Suprapubic skin (tissue), 4 donors: ENCODE measurements at regions not wholly inside any gene's neighbourhood (a gene's known extent, or its start where the extent isn't known, plus 50 kb on each side); places are given as distances from the start of the nearest gene placed in this dataset.
"Not testable (repeated sequence)": the region's sequence is repeated elsewhere in the genome, so short reads cannot be mapped to it uniquely, and the experiment has no call there.

Experiments
- POLR2A ChIP-seq, 2 donors: fragments of 450-650 bp; IDR thresholded peaks; one replicate each; pipeline ENCODE4 v1.6.1; 2017; ENCODE audit warnings: antibody characterized with exemption in 2 of 2, mild to moderate bottlenecking in 2 of 2, moderate library complexity in 2 of 2
- POLR2AphosphoS5 ChIP-seq, 3 donors: sonication (generic); formaldehyde crosslinking; IDR thresholded peaks; one replicate each; pipeline ENCODE4 v1.6.1; 2017; ENCODE audit warnings: antibody characterized with exemption in 3 of 3
- TF ChIP-seq, protein P1 (sequence below), 2 donors: fragments of 200-600 bp in 1 of 2; fragments of 450-650 bp in 1 of 2; sonication (generic) in 1 of 2; IDR thresholded peaks; one replicate each; pipeline ENCODE4 v1.5.1; 2016 to 2019; ENCODE audit warnings: antibody characterized with exemption in 2 of 2, mild to moderate bottlenecking in 1 of 2, moderate library complexity in 1 of 2

DNA sequence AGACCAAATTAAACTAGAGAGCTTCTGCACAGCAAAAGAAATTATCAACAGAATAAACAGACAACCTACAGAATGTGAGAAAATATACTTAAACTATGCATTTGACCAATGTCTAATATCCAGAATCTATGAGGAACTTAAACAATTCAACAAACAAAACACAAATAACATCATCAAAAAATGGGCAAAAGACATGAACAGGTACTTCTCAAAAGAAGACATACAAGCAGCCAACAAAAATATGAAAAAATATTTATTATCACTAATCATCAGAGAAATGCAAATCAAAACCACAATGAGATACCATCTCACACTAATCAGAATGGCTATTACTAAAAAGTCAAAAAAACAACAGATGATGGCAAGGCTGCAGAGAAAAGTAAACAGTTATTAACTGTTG lies 236.2 kb upstream of the FAT3 start:
- TF ChIP-seq, protein P1, sequence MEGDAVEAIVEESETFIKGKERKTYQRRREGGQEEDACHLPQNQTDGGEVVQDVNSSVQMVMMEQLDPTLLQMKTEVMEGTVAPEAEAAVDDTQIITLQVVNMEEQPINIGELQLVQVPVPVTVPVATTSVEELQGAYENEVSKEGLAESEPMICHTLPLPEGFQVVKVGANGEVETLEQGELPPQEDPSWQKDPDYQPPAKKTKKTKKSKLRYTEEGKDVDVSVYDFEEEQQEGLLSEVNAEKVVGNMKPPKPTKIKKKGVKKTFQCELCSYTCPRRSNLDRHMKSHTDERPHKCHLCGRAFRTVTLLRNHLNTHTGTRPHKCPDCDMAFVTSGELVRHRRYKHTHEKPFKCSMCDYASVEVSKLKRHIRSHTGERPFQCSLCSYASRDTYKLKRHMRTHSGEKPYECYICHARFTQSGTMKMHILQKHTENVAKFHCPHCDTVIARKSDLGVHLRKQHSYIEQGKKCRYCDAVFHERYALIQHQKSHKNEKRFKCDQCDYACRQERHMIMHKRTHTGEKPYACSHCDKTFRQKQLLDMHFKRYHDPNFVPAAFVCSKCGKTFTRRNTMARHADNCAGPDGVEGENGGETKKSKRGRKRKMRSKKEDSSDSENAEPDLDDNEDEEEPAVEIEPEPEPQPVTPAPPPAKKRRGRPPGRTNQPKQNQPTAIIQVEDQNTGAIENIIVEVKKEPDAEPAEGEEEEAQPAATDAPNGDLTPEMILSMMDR (IDR thresholded peaks at IDR 0.05), result not testable (repeated sequence)
- not testable (repeated sequence) for TF ChIP-seq POLR2A, POLR2AphosphoS5 (IDR thresholded peaks at IDR 0.05)
